Stimulated activated CD4-positive, alpha-beta T cell treated with anti-CD3 and anti-CD28 coated beads, Interleukin-12 subunit alpha, Interleukin-12 subunit beta, amount 100 ng/mL, for 24 hours (primary cell): ENCODE measurements at regions not wholly inside any gene's neighbourhood (a gene's known extent, or its start where the extent isn't known, plus 50 kb on each side); places are given as distances from the start of the nearest gene placed in this dataset.

Experiments
- DNase-seq, 2 experiments: peaks; one replicate each; pipeline ENCODE4 v3.0.0-alpha.2; 2020; ENCODE audit warnings: low read depth in 2 of 2

- DNase-seq = no peak
These were observed 1192.8 kb downstream of the FLRT2 start for GRCh38 chr14:86722612-86723253.

- DNase-seq = no peak
These were observed 1184.6 kb downstream of the FLRT2 start for GRCh38 chr14:86714575-86714974.

GRCh38 chr14:86714153-86714552 is 1184.2 kb downstream of the FLRT2 start:
- no peak for DNase-seq

GRCh38 chr14:86712727-86713126 is 1182.8 kb downstream of the FLRT2 start:
- DNase-seq = no peak

GRCh38 chr14:86712176-86712575 is 1182.2 kb downstream of the FLRT2 start:
- DNase-seq = no peak

- DNase-seq = no peak
These were observed 1178.9 kb downstream of the FLRT2 start for GRCh38 chr14:86708846-86709339.

- no peak for DNase-seq
These were observed 1177.1 kb downstream of the FLRT2 start for GRCh38 chr14:86707071-86707470.

- DNase-seq = no peak
These were observed 1153.6 kb downstream of the FLRT2 start for GRCh38 chr14:86683561-86683960.

GRCh38 chr14:86675059-86675458 is 1145.1 kb downstream of the FLRT2 start:
- DNase-seq = no peak

GRCh38 chr14:86673523-86673969 is 1143.6 kb downstream of the FLRT2 start:
- DNase-seq = no peak

GRCh38 chr14:86672080-86672479 is 1142.1 kb downstream of the FLRT2 start:
- DNase-seq = no peak

- DNase-seq = no peak
These were observed 1136.0 kb downstream of the FLRT2 start for GRCh38 chr14:86665975-86666374.

GRCh38 chr14:86662334-86662733 is 1132.4 kb downstream of the FLRT2 start:
- no peak for DNase-seq

GRCh38 chr14:86654558-86655184 is 1124.7 kb downstream of the FLRT2 start:
- peak in 1 of 2 experiments; percentile 19 for DNase-seq

GRCh38 chr14:86652526-86652925 is 1122.6 kb downstream of the FLRT2 start:
- DNase-seq = no peak

- no peak for DNase-seq
These were observed 1117.0 kb downstream of the FLRT2 start for GRCh38 chr14:86646696-86647690.

- DNase-seq = no peak
These were observed 1116.2 kb downstream of the FLRT2 start for GRCh38 chr14:86646125-86646524.

- no peak for DNase-seq
These were observed 1111.4 kb downstream of the FLRT2 start for GRCh38 chr14:86641310-86641709.

GRCh38 chr14:86640288-86640687 is 1110.3 kb downstream of the FLRT2 start:
- DNase-seq = no peak

- DNase-seq = no peak
These were observed 1109.7 kb downstream of the FLRT2 start for GRCh38 chr14:86639666-86640065.

- DNase-seq = no peak
These were observed 1109.2 kb downstream of the FLRT2 start for GRCh38 chr14:86639146-86639545.

- DNase-seq = no peak
These were observed 1097.1 kb downstream of the FLRT2 start for GRCh38 chr14:86627080-86627479.
